ENCODE measurements at regions not wholly inside any gene's neighbourhood (a gene's known extent, or its start where the extent isn't known, plus 50 kb on each side); places are given as distances from the start of the nearest gene placed in this dataset.

DNA sequence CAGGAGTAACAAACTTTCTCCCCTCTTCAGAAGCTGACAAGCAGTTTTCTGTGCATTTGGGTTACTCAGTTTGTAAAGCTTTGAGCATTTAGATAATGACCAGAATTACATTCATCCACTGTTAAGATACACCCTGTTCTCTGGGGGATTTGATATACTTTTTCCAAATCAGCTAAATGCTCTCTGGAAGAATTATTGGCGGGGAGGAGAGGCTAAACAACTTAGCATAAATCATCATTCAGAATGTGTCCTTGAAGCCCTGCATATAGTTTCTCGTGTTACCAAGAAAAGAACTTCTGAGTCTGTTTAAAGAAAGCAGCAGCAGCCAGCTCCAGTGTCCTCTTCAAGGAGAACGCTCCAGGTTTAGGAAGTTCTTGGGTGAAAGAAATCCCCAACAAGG lies 54.9 kb upstream of the LDLRAD3 start:
- TF ChIP-seq, protein P1, sequence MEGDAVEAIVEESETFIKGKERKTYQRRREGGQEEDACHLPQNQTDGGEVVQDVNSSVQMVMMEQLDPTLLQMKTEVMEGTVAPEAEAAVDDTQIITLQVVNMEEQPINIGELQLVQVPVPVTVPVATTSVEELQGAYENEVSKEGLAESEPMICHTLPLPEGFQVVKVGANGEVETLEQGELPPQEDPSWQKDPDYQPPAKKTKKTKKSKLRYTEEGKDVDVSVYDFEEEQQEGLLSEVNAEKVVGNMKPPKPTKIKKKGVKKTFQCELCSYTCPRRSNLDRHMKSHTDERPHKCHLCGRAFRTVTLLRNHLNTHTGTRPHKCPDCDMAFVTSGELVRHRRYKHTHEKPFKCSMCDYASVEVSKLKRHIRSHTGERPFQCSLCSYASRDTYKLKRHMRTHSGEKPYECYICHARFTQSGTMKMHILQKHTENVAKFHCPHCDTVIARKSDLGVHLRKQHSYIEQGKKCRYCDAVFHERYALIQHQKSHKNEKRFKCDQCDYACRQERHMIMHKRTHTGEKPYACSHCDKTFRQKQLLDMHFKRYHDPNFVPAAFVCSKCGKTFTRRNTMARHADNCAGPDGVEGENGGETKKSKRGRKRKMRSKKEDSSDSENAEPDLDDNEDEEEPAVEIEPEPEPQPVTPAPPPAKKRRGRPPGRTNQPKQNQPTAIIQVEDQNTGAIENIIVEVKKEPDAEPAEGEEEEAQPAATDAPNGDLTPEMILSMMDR (IDR thresholded peaks at IDR 0.05), result no peak
- TF ChIP-seq POLR2A (IDR thresholded peaks at IDR 0.05), result no peak
